Body of pancreas (tissue), 4 donors: ENCODE measurements at regions not wholly inside any gene's neighbourhood (a gene's known extent, or its start where the extent isn't known, plus 50 kb on each side); places are given as distances from the start of the nearest gene placed in this dataset.

Experiments
- ATAC-seq: fragments of 150-250 bp; one replicate; pipeline ENCODE4 v1.9.1; 2016
- DNase-seq, 4 donors: peaks; one replicate each; pipeline ENCODE4 v3.0.0-alpha.2; 2019
- H3K27ac ChIP-seq, 4 donors: fragments of 200-600 bp; sonication (generic); 1 replicate in 3 of 4; 2 replicates in 1 of 4; pipeline versions ENCODE4 v1.5.1 to v1.6.1; 2016 to 2019; ENCODE audit warnings: mild to moderate bottlenecking in 1 of 4, mixed read lengths in 1 of 4, moderate library complexity in 1 of 4
- H3K27me3 ChIP-seq, 2 donors: fragments of 200-600 bp; sonication (generic); one replicate each; pipeline ENCODE4 v1.6.0; 2016; ENCODE audit warnings: mild to moderate bottlenecking in 1 of 2
- H3K36me3 ChIP-seq, 2 donors: fragments of 200-600 bp; sonication (generic); replicated peaks in 1 of 2; 2 replicates each; pipeline ENCODE4 v1.5.1; 2016; ENCODE audit warnings: low read depth in 2 of 2; ENCODE audit not compliant: insufficient read depth in 1 of 2
- H3K4me1 ChIP-seq: fragments of 200-600 bp; sonication (generic); one replicate; pipeline ENCODE4 v1.6.0; 2016
- H3K4me3 ChIP-seq, 2 donors: fragments of 200-600 bp; sonication (generic); 1 replicate in 1 of 2; 2 replicates in 1 of 2; pipeline ENCODE4 v1.5.1; 2016 to 2019
- H3K9me3 ChIP-seq, 3 donors: fragments of 200-600 bp; sonication (generic); 1 replicate in 2 of 3; 2 replicates in 1 of 3; pipeline ENCODE4 v1.5.1; 2016
- CTCF ChIP-seq, 7 experiments: fragments of 450-650 bp in 4 of 7; fragments of 200-600 bp in 3 of 7; sonication (generic) in 3 of 7; IDR thresholded peaks; one replicate each; pipeline ENCODE4 v1.5.1; 2016 to 2019; ENCODE audit warnings: antibody characterized with exemption in 7 of 7
- POLR2A ChIP-seq, 3 donors: fragments of 450-650 bp; IDR thresholded peaks; one replicate each; pipeline ENCODE4 v1.6.1; 2016; ENCODE audit warnings: antibody characterized with exemption in 3 of 3, mild to moderate bottlenecking in 2 of 3
- WGBS, 2 donors: methylation state at CpG; one replicate each; pipeline ENCODE4 v1.1.5; 2017; 5-methylcytosine and 5-hydroxymethylcytosine counted together
- intact Hi-C: fragments of 100-400 bp; cut with DNase I; formaldehyde crosslinking; loops from one replicate; pipeline ENCODE4 v1.15.1; 2023

GRCh38 chr4:123545667-123546572 lies 149.3 kb downstream of the SPRY1 start:
- 14 to 15% methylated on average over 7 of the region's 7 CpGs for WGBS, 2 donors
- H3K27ac ChIP-seq = peak overlapping the region; percentile 76 to 84 (median 82)
- TF ChIP-seq CTCF (IDR thresholded peaks at IDR 0.05) (no peak), POLR2A (IDR thresholded peaks at IDR 0.05) (peak in 2 of 3 donors; percentile 46 to 58)
- H3K27me3 ChIP-seq = no peaks in the 10 kb centered on the region
- DNase-seq = peak; percentile 35 to 57 (median 50)
- H3K4me1 ChIP-seq = peaks cover 32% of the 10 kb centered on the region
- H3K4me3 ChIP-seq = no peak overlapping the region
- no peaks in the 10 kb centered on the region for H3K36me3 ChIP-seq
- intact Hi-C loops = no loop called here
- peak; percentile 76 for ATAC-seq
- H3K9me3 ChIP-seq = no peaks in the 10 kb centered on the region

- Histone ChIP-seq H3K27me3 (no peaks in the 10 kb centered on the region), H3K4me1 (peaks cover 32% of the 10 kb centered on the region), H3K4me3 (no peak overlapping the region), H3K9me3 (no peaks in the 10 kb centered on the region), H3K36me3 (no peaks in the 10 kb centered on the region), H3K27ac (peak overlapping the region; percentile 76 to 84 (median 82))
- ATAC-seq = peak; percentile 9
- DNase-seq = peak in 1 of 4 donors; percentile 7
- 39 to 44% methylated on average over 9 of the region's 9 CpGs for WGBS, 2 donors
- TF ChIP-seq POLR2A (IDR thresholded peaks at IDR 0.05) (no peak), CTCF (IDR thresholded peaks at IDR 0.05) (no peak)
- intact Hi-C loops = no loop called here
Observed at GRCh38 chr4:123546573-123547060, 150.0 kb downstream of the SPRY1 start.

GRCh38 chr4:123547216-123548165 lies 150.9 kb downstream of the SPRY1 start:
- Histone ChIP-seq H3K36me3 (no peaks in the 10 kb centered on the region), H3K4me3 (no peak overlapping the region), H3K9me3 (no peaks in the 10 kb centered on the region), H3K27ac (peak overlapping the region; percentile 76 to 84 (median 82)), H3K27me3 (no peaks in the 10 kb centered on the region), H3K4me1 (peaks cover 32% of the 10 kb centered on the region)
- 52 to 53% methylated on average over 26 of the region's 26 CpGs for WGBS, 2 donors
- ATAC-seq (peak; percentile 82), DNase-seq (peak; percentile 84 to 92 (median 88))
- intact Hi-C loops = no loop called here
- TF ChIP-seq CTCF (IDR thresholded peaks at IDR 0.05) (no peak), POLR2A (IDR thresholded peaks at IDR 0.05) (peak in 2 of 3 donors; percentile 55 to 60)

DNA sequence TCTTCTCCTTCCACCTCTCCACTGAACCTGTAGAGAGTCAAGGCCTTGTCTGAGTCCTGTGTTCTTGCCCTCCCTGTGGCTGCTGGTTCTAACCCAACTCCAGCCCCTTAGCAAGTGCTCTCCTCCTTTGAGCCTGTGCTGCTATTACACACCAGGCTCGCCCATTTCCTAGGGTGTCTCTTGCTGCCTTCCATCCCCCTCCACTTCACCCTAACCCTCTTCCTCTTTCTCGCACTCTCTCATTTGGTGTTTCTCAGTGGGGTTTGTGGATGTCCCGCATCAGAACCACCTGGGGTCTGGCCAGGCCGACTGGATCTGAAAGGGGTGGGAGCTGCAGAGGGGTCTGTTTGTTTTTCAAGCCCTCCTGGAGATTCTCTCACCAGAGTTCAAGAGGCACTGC lies 156.7 kb downstream of the SPRY1 start:
- 83 to 86% methylated on average over 4 of the region's 4 CpGs for WGBS, 2 donors
- intact Hi-C loops = no loop called here

More for the DNA sequence above, 156.7 kb downstream of the SPRY1 start:
- H3K4me1 ChIP-seq = peaks cover 34% of the 10 kb centered on the region
- no peak overlapping the region for H3K27ac ChIP-seq
- no peaks in the 10 kb centered on the region for H3K36me3 ChIP-seq
- no peak for TF ChIP-seq CTCF (IDR thresholded peaks at IDR 0.05)
- no peak for TF ChIP-seq POLR2A (IDR thresholded peaks at IDR 0.05)
- no peak for DNase-seq
- H3K4me3 ChIP-seq = no peak overlapping the region
- no peaks in the 10 kb centered on the region for H3K27me3 ChIP-seq
- no peaks in the 10 kb centered on the region for H3K9me3 ChIP-seq
- no peak for ATAC-seq
